Pancreas (tissue), 10 donors: ENCODE measurements at regions not wholly inside any gene's neighbourhood (a gene's known extent, or its start where the extent isn't known, plus 50 kb on each side); places are given as distances from the start of the nearest gene placed in this dataset.

Source experiments
- ATAC-seq, 4 donors: fragments of 200-7000 bp; cut with Tn5 transposase; one replicate each; pipeline versions ENCODE4 v1.8.0 to v1.9.1; 2020; ENCODE audit warnings: mild to moderate bottlenecking in 4 of 4, moderate library complexity in 4 of 4
- DNase-seq, 6 donors: peaks; one replicate each; pipeline ENCODE4 v3.0.0-alpha.2; 2020
- FAIRE-seq: peaks from 2 replicates; lab custom pipeline; 2012; peaks lifted over from hg19 to GRCh38; lab: Jason Lieb, UNC
- H3K27ac ChIP-seq, 4 donors: fragments of 200-600 bp; sonication (generic); 1 replicate in 3 of 4; 2 replicates in 1 of 4; pipeline versions ENCODE4 v1.5.0 to v1.8.0; 2020
- H3K27me3 ChIP-seq, 4 donors: fragments of 200-600 bp; one replicate each; pipeline ENCODE4 v1.8.0; 2021
- H3K36me3 ChIP-seq, 3 donors: fragments of 200-600 bp; sonication (generic) in 1 of 3; one replicate each; pipeline versions ENCODE4 v1.5.0 to v1.8.0; 2020 to 2021
- H3K4me1 ChIP-seq, 3 donors: fragments of 200-600 bp; one replicate each; pipeline ENCODE4 v1.8.0; 2021
- H3K4me3 ChIP-seq, 4 donors: fragments of 200-600 bp; sonication (generic) in 2 of 4; one replicate each; pipeline versions ENCODE4 v1.5.0 to v1.8.0; 2020 to 2021
- H3K9me3 ChIP-seq, 4 donors: fragments of 200-600 bp; one replicate each; pipeline ENCODE4 v1.8.0; 2021
- CTCF ChIP-seq, 4 donors: fragments of 200-600 bp; sonication (generic) in 3 of 4; IDR thresholded peaks; one replicate each; pipeline versions ENCODE4 v1.5.0 to v1.8.0; 2021; ENCODE audit warnings: antibody characterized with exemption in 4 of 4
- WGBS, 2 donors: extraction: QIAGEN DNeasy Blood & Tissue Kit; methylation state at CpG; one replicate each; pipeline ENCODE4 v1.1.7; 2013; 5-methylcytosine and 5-hydroxymethylcytosine counted together
- intact Hi-C, 3 donors: fragments of 100-400 bp; cut with DNase I; formaldehyde crosslinking; loops; one replicate each; pipeline versions ENCODE4 v1.11.1 to v1.14.2; 2022
- donor health status: healthy with polysubstance abuse.
- donor health status: DM: no; HTN: no; CAD: no; lungs with moderate emphysema.
- donor health status: DM: no; HTN: no; CAD: no.
- donor health status: control.
- donor health status: control.
- donor health status: Bipolar disorder and iron deficiency.
- donor health status: DM: yes; HTN: yes; CAD: no.
- donor health status: DM: no; HTN: no; CAD: no.
- donor health status: DM: no; HTN: no; CAD: no.
- donor health status: DM: yes; HTN: yes; CAD: no.

DNA sequence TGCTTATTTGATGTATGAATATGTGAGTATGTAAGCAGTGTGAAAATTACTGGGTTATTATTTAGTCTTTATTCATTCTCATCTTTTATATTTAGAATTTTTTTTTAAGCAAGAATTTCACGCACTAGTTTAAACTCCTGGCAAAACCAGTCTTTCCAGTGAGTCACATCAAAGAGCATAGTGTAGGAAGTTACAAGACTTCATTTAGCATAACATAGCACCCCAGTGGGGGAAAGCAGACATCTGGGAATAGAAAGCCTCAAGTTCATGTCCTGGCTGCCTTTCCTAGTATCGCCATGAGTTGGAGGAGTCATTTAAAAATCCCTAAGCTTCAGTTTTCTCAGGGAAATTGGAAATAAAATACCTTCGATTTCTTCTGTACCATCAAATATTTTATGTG is 408.3 kb downstream of the NUP35 start:
- intact Hi-C loops, result no loop called here
- FAIRE-seq, result no peak
- no peak for TF ChIP-seq CTCF (IDR thresholded peaks at IDR 0.05)

GRCh38 chr2:183533021-183533420 is 408.8 kb downstream of the NUP35 start:
- Histone ChIP-seq H3K4me1 (no peaks in the 10 kb centered on the region), H3K4me3 (no peak overlapping the region), H3K9me3 (no peaks in the 10 kb centered on the region), H3K27ac (no peak overlapping the region), H3K27me3 (no peaks in the 10 kb centered on the region), H3K36me3 (no peaks in the 10 kb centered on the region)
- WGBS, 2 donors, result 59 to 75% methylated on average over 2 of the region's 2 CpGs
- TF ChIP-seq CTCF (IDR thresholded peaks at IDR 0.05), result no peak
- DNase-seq (no peak), ATAC-seq (no peak), FAIRE-seq (no peak)
- intact Hi-C loops, result no loop called here

More for the DNA sequence above, 408.3 kb downstream of the NUP35 start:
- WGBS, 2 donors, result 44 to 48% methylated on average over 3 of the region's 3 CpGs
- no peak for DNase-seq
- Histone ChIP-seq H3K27me3 (no peaks in the 10 kb centered on the region), H3K9me3 (no peaks in the 10 kb centered on the region), H3K36me3 (no peaks in the 10 kb centered on the region), H3K27ac (no peak overlapping the region), H3K4me3 (no peak overlapping the region), H3K4me1 (no peaks in the 10 kb centered on the region)
- ATAC-seq, result peak in 1 of 4 donors; percentile 59

DNA sequence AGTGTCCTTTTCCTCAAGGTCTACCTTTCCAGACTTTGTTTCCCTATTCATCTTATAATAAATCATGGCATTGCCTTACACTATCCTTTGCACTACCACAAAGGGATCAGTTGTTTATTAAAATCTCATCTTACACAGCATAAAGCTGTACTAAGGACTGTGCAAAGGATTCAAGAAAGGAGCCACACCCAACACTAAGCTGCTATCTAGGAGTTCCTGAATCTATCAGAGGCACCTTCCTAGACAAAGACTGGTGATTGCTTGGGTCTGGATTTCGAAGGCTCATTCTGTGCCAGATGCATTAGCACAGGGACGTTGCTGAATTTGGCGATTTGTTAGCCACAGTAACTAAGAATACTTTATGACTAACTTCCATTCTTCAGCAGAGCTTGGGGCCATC is 412.0 kb downstream of the NUP35 start:
- Histone ChIP-seq H3K27ac (no peak overlapping the region), H3K9me3 (no peaks in the 10 kb centered on the region), H3K36me3 (no peaks in the 10 kb centered on the region), H3K4me3 (no peak overlapping the region), H3K27me3 (no peaks in the 10 kb centered on the region), H3K4me1 (no peaks in the 10 kb centered on the region)
- 72 to 87% methylated on average over 3 of the region's 3 CpGs for whole genome bisulfite sequencing, 2 donors
- FAIRE-seq (no peak), ATAC-seq (no peak), DNase-seq (no peak)
- TF ChIP-seq CTCF (IDR thresholded peaks at IDR 0.05), result no peak
- intact Hi-C loops, result no loop called here

- Histone ChIP-seq H3K9me3 (no peaks in the 10 kb centered on the region), H3K27ac (no peak overlapping the region), H3K36me3 (no peaks in the 10 kb centered on the region), H3K4me1 (no peaks in the 10 kb centered on the region), H3K4me3 (no peak overlapping the region), H3K27me3 (no peaks in the 10 kb centered on the region)
- 91 to 93% methylated on average over 3 of the region's 3 CpGs for WGBS, 2 donors
- ATAC-seq (no peak), FAIRE-seq (no peak), DNase-seq (no peak)
- intact Hi-C loops, result no loop called here
- no peak for TF ChIP-seq CTCF (IDR thresholded peaks at IDR 0.05)
These were observed 412.5 kb downstream of the NUP35 start for GRCh38 chr2:183536714-183537113.

- intact Hi-C loops, result no loop called here
- no peak overlapping the region for H3K27ac ChIP-seq
- H3K4me3 ChIP-seq, result no peak overlapping the region
- FAIRE-seq (no peak), ATAC-seq (no peak), DNase-seq (no peak)
- no peak for TF ChIP-seq CTCF (IDR thresholded peaks at IDR 0.05)
- no peaks in the 10 kb centered on the region for H3K9me3 ChIP-seq
- no peaks in the 10 kb centered on the region for H3K36me3 ChIP-seq
- no peaks in the 10 kb centered on the region for H3K27me3 ChIP-seq
- no peaks in the 10 kb centered on the region for H3K4me1 ChIP-seq
- 86 to 87% methylated on average over 6 of the region's 6 CpGs for WGBS, 2 donors
These were observed 417.5 kb downstream of the NUP35 start for GRCh38 chr2:183541766-183542165.
